OCI-M2 (cell line): ENCODE measurements at regions not wholly inside any gene's neighbourhood (a gene's known extent, or its start where the extent isn't known, plus 50 kb on each side); places are given as distances from the start of the nearest gene placed in this dataset.

Experiments used
- DNase-seq: peaks from one replicate; lab custom pipeline; 2025; ENCODE audit not compliant: unreplicated experiment; lab: John Stamatoyannopoulos, UW

- DNase-seq = no peak
These were observed 109.1 kb downstream of the LMO4 start for GRCh38 chr1:87437663-87438295.

GRCh38 chr1:87439821-87440220 is 111.1 kb downstream of the LMO4 start:
- DNase-seq = no peak

GRCh38 chr1:87449348-87449963 is 120.8 kb downstream of the LMO4 start:
- no peak for DNase-seq

- no peak for DNase-seq
These were observed 121.5 kb downstream of the LMO4 start for GRCh38 chr1:87450136-87450535.

- DNase-seq = no peak
These were observed 122.0 kb downstream of the LMO4 start for GRCh38 chr1:87450615-87451209.

GRCh38 chr1:87451229-87451920 is 122.7 kb downstream of the LMO4 start:
- no peak for DNase-seq

- no peak for DNase-seq
These were observed 124.0 kb downstream of the LMO4 start for GRCh38 chr1:87452648-87453047.

- no peak for DNase-seq
These were observed 128.7 kb downstream of the LMO4 start for GRCh38 chr1:87457408-87457807.

GRCh38 chr1:87462894-87463293 is 134.2 kb downstream of the LMO4 start:
- no peak for DNase-seq

GRCh38 chr1:87464022-87464490 is 135.4 kb downstream of the LMO4 start:
- no peak for DNase-seq

GRCh38 chr1:87466621-87467020 is 137.9 kb downstream of the LMO4 start:
- DNase-seq = no peak

- no peak for DNase-seq
These were observed 144.0 kb downstream of the LMO4 start for GRCh38 chr1:87472716-87473115.

- DNase-seq = no peak
These were observed 144.6 kb downstream of the LMO4 start for GRCh38 chr1:87473203-87473661.

- DNase-seq = no peak
These were observed 145.4 kb downstream of the LMO4 start for GRCh38 chr1:87474098-87474497.

- no peak for DNase-seq
These were observed 149.6 kb downstream of the LMO4 start for GRCh38 chr1:87478231-87478630.

GRCh38 chr1:87495147-87495546 is 166.5 kb downstream of the LMO4 start:
- DNase-seq = no peak

GRCh38 chr1:87495870-87496269 is 167.2 kb downstream of the LMO4 start:
- DNase-seq = no peak

GRCh38 chr1:87497380-87498203 is 168.9 kb downstream of the LMO4 start:
- DNase-seq = no peak

GRCh38 chr1:87501738-87502137 is 173.1 kb downstream of the LMO4 start:
- DNase-seq = no peak

GRCh38 chr1:87505391-87505983 is 176.8 kb downstream of the LMO4 start:
- DNase-seq = no peak

GRCh38 chr1:87506147-87506546 is 177.5 kb downstream of the LMO4 start:
- DNase-seq = no peak
